SK-N-SH (cell line): ENCODE measurements at regions not wholly inside any gene's neighbourhood (a gene's known extent, or its start where the extent isn't known, plus 50 kb on each side); places are given as distances from the start of the nearest gene placed in this dataset.

ENCODE experiments used
- FOXM1 ChIP-seq: IDR thresholded peaks from 2 replicates; pipeline ENCODE4 v1.4.0; 2012; ENCODE audit warnings: low read depth, mild to moderate bottlenecking
- GABPA ChIP-seq: IDR thresholded peaks from 2 replicates; pipeline ENCODE4 v1.4.0; 2012; ENCODE audit warnings: low read depth, mild to moderate bottlenecking
- POLR2AphosphoS5 ChIP-seq: IDR thresholded peaks from 2 replicates; pipeline ENCODE4 v1.6.1; 2012; ENCODE audit warnings: low read depth, low read length
- RFX5 ChIP-seq: IDR thresholded peaks from 2 replicates; pipeline ENCODE4 v1.6.1; 2012; ENCODE audit warnings: mild to moderate bottlenecking, improper control_type of control experiment, low read length
- TF ChIP-seq, protein P1 (sequence below): fragments of 150-350 bp; IDR thresholded peaks from 2 replicates; pipeline ENCODE4 v1.6.1; 2017; ENCODE audit warnings: antibody characterized with exemption, low read length, low read depth, borderline replicate concordance
- TF ChIP-seq, protein P2 (sequence below): IDR thresholded peaks from 2 replicates; pipeline ENCODE4 v1.4.0; 2012; ENCODE audit warnings: low read depth
- TF ChIP-seq, protein P3 (sequence below): IDR thresholded peaks from 2 replicates; pipeline ENCODE4 v1.6.1; 2012; ENCODE audit warnings: mild to moderate bottlenecking, low read depth, low read length, moderate library complexity
- TF ChIP-seq, protein P4 (sequence below): fragments of 200-600 bp; sonication (generic); IDR thresholded peaks from 2 replicates; pipeline ENCODE4 v1.6.1; 2017; ENCODE audit warnings: antibody characterized with exemption, mild to moderate bottlenecking, moderate library complexity

DNA sequence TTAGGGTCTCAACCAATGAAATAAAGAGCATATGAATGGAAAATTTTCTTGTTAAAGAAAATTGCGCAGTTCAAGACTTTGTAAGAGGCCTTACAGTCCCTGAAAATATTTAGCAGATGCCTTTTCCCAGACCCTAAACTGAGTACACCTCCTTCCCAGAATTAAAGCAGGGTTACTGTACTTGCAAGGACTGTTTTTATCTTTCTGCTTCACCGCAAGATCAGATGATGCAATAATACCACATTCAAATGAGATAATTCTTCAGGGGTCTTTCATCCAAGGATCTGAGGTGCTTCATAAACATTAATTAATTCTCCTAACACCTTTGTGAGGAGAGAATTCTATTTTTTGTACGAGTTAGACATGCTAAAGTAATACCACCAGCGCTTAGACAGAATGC lies 1071.8 kb upstream of the PIK3C3 start:
- TF ChIP-seq, protein P1, sequence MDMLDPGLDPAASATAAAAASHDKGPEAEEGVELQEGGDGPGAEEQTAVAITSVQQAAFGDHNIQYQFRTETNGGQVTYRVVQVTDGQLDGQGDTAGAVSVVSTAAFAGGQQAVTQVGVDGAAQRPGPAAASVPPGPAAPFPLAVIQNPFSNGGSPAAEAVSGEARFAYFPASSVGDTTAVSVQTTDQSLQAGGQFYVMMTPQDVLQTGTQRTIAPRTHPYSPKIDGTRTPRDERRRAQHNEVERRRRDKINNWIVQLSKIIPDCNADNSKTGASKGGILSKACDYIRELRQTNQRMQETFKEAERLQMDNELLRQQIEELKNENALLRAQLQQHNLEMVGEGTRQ = no peak
- TF ChIP-seq GABPA (no peak), RFX5 (no peak), POLR2AphosphoS5 (no peak), FOXM1 (no peak)
- TF ChIP-seq, protein P2, sequence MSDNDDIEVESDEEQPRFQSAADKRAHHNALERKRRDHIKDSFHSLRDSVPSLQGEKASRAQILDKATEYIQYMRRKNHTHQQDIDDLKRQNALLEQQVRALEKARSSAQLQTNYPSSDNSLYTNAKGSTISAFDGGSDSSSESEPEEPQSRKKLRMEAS = no peak
- TF ChIP-seq, protein P3, sequence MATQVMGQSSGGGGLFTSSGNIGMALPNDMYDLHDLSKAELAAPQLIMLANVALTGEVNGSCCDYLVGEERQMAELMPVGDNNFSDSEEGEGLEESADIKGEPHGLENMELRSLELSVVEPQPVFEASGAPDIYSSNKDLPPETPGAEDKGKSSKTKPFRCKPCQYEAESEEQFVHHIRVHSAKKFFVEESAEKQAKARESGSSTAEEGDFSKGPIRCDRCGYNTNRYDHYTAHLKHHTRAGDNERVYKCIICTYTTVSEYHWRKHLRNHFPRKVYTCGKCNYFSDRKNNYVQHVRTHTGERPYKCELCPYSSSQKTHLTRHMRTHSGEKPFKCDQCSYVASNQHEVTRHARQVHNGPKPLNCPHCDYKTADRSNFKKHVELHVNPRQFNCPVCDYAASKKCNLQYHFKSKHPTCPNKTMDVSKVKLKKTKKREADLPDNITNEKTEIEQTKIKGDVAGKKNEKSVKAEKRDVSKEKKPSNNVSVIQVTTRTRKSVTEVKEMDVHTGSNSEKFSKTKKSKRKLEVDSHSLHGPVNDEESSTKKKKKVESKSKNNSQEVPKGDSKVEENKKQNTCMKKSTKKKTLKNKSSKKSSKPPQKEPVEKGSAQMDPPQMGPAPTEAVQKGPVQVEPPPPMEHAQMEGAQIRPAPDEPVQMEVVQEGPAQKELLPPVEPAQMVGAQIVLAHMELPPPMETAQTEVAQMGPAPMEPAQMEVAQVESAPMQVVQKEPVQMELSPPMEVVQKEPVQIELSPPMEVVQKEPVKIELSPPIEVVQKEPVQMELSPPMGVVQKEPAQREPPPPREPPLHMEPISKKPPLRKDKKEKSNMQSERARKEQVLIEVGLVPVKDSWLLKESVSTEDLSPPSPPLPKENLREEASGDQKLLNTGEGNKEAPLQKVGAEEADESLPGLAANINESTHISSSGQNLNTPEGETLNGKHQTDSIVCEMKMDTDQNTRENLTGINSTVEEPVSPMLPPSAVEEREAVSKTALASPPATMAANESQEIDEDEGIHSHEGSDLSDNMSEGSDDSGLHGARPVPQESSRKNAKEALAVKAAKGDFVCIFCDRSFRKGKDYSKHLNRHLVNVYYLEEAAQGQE = no peak
- TF ChIP-seq, protein P4, sequence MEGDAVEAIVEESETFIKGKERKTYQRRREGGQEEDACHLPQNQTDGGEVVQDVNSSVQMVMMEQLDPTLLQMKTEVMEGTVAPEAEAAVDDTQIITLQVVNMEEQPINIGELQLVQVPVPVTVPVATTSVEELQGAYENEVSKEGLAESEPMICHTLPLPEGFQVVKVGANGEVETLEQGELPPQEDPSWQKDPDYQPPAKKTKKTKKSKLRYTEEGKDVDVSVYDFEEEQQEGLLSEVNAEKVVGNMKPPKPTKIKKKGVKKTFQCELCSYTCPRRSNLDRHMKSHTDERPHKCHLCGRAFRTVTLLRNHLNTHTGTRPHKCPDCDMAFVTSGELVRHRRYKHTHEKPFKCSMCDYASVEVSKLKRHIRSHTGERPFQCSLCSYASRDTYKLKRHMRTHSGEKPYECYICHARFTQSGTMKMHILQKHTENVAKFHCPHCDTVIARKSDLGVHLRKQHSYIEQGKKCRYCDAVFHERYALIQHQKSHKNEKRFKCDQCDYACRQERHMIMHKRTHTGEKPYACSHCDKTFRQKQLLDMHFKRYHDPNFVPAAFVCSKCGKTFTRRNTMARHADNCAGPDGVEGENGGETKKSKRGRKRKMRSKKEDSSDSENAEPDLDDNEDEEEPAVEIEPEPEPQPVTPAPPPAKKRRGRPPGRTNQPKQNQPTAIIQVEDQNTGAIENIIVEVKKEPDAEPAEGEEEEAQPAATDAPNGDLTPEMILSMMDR = no peak
